Hepatocyte (in vitro differentiated cells): ENCODE measurements at regions not wholly inside any gene's neighbourhood (a gene's known extent, or its start where the extent isn't known, plus 50 kb on each side); places are given as distances from the start of the nearest gene placed in this dataset.

Experiments used
- EZH2 ChIP-seq: fragments of 200-600 bp; sonication (generic); IDR thresholded peaks from 2 replicates; pipeline ENCODE4 v1.6.1; 2016; ENCODE audit warnings: antibody characterized with exemption, mild to moderate bottlenecking, borderline replicate concordance
- TF ChIP-seq, protein P1 (sequence below): fragments of 200-600 bp; sonication (generic); IDR thresholded peaks from 2 replicates; pipeline ENCODE4 v1.5.1; 2016; ENCODE audit warnings: antibody characterized with exemption, mild to moderate bottlenecking; ENCODE audit not compliant: poor library complexity

DNA sequence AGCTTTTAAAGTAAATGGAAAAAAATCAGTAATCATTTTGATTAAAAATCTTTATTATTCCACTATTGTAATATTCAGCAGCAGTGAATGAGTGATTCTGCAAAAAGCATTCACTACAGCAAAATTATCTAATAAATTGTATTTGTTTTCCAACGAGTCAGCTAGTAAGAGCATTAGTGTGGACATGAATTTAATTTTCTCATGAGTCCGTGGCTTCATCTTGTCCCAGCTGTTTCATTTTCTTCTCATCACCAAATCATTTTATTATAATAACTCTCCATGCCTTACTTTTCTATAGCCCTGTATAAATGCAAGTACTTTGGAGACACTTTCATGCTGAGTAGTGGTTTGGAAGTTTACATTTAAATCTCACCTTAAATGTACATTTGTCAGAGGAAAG, 66.2 kb downstream of the FANCF start:
- TF ChIP-seq, protein P1, sequence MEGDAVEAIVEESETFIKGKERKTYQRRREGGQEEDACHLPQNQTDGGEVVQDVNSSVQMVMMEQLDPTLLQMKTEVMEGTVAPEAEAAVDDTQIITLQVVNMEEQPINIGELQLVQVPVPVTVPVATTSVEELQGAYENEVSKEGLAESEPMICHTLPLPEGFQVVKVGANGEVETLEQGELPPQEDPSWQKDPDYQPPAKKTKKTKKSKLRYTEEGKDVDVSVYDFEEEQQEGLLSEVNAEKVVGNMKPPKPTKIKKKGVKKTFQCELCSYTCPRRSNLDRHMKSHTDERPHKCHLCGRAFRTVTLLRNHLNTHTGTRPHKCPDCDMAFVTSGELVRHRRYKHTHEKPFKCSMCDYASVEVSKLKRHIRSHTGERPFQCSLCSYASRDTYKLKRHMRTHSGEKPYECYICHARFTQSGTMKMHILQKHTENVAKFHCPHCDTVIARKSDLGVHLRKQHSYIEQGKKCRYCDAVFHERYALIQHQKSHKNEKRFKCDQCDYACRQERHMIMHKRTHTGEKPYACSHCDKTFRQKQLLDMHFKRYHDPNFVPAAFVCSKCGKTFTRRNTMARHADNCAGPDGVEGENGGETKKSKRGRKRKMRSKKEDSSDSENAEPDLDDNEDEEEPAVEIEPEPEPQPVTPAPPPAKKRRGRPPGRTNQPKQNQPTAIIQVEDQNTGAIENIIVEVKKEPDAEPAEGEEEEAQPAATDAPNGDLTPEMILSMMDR: no peak
- TF ChIP-seq EZH2: no peak
